AG09309 (cell line): ENCODE measurements at regions not wholly inside any gene's neighbourhood (a gene's known extent, or its start where the extent isn't known, plus 50 kb on each side); places are given as distances from the start of the nearest gene placed in this dataset.
"Not testable (repeated sequence)": the region's sequence is repeated elsewhere in the genome, so short reads cannot be mapped to it uniquely, and the experiment has no call there.

Source experiments
- DNase-seq: peaks from one replicate; pipeline ENCODE4 v3.0.0-alpha.2; 2010; ENCODE audit warnings: low read depth
- H3K4me3 ChIP-seq: 2 replicates; pipeline ENCODE4 v1.5.1; 2011; ENCODE audit warnings: mild to moderate bottlenecking, low read depth, low read length, moderate library complexity; ENCODE audit not compliant: control insufficient read depth
- TF ChIP-seq, protein P1 (sequence below): IDR thresholded peaks from 2 replicates; pipeline ENCODE4 v1.5.1; 2011; ENCODE audit warnings: mild to moderate bottlenecking, low read depth, low read length, inconsistent platforms; ENCODE audit not compliant: insufficient read depth, control insufficient read depth; ENCODE audit errors: missing control alignments

DNA sequence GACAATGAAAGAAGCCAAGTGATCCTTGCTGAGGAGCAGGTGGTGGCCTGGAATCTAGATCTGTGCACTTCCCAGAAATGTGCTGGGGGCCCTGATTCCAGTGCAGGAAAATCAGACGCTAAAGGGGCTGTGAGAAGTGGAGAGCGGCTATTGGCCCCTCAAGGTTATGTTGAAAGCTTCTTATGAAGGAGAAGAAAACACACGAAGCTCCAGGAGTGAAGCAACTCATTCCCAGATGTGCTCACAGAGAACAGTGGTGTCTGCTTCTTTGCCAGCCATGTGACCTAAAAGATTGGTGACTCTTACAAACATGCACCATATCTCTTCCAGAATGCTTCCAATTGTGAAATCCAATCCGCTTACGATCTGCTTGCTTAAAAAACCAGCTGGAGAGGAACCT is 679.3 kb upstream of the IGFBP3 start:
- no peak overlapping the region for H3K4me3 ChIP-seq
- TF ChIP-seq, protein P1, sequence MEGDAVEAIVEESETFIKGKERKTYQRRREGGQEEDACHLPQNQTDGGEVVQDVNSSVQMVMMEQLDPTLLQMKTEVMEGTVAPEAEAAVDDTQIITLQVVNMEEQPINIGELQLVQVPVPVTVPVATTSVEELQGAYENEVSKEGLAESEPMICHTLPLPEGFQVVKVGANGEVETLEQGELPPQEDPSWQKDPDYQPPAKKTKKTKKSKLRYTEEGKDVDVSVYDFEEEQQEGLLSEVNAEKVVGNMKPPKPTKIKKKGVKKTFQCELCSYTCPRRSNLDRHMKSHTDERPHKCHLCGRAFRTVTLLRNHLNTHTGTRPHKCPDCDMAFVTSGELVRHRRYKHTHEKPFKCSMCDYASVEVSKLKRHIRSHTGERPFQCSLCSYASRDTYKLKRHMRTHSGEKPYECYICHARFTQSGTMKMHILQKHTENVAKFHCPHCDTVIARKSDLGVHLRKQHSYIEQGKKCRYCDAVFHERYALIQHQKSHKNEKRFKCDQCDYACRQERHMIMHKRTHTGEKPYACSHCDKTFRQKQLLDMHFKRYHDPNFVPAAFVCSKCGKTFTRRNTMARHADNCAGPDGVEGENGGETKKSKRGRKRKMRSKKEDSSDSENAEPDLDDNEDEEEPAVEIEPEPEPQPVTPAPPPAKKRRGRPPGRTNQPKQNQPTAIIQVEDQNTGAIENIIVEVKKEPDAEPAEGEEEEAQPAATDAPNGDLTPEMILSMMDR, result no peak
- peak; percentile 77 for DNase-seq

DNA sequence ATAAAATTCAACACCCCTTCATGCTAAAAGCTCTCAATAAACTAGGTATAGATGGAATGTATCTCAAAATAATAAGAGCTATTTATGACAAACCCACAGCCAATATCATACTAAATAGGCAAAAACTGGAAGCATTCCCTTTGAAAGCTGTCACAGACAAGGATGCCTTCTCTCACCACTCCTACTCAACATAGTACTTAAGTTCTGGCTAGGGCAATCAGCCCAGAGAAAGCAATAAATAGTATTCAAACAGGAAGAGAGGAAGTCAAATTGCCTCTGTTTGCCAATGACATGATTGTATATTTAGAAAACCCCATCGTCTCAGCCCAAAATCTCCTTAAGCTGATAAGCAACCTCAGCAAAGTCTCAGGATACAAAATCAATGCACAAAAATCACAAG is 673.8 kb upstream of the IGFBP3 start:
- not testable (repeated sequence) for H3K4me3 ChIP-seq, DNase-seq

DNA sequence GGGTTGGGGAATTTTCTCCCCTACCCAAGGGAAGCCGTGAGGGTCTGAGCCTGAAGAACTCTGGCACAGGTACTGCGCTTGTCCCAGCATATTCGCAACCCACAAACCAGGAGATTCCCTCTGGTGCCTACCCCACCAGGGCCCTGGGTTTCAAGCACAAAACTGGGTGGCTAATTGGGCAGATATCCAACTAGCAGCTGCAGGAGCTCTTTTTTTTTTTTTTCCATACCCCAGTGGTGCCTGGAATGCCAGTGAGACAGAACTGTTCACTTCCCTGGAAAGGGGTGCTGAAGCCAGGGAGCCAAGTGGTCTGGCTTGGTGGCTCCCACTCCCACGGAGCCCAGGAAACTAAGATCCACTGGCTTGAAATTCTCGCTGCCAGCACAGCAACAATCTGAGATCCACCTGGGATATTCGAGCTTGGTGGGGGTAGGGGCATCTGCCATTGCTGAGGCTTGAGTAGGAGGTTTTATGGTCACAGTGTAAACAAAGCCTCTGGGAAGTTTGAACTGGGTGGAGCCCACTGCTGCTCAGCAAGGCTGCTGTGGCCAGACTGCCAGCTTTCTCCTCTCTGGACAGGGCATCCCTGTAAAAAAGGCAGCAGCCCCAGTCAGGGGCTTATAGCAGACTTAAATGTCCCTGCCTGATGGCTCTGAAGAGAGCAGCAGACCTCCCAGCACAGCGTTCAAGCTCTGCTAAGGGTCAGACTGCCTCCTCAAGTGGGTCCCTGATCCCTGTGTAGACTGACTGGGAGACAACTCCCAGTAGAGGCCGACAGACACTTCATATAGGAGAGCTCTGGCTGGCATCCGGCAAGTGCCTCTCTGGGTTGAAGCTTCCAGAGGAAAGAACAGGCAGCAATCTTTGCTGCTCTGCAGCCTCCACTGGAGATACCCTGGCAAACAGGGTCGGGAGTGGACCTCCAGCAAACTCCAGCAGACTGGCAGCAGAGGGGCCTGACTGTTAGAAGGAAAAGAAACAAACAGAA is 670.1 kb upstream of the IGFBP3 start:
- not testable (repeated sequence) for H3K4me3 ChIP-seq, DNase-seq

DNA sequence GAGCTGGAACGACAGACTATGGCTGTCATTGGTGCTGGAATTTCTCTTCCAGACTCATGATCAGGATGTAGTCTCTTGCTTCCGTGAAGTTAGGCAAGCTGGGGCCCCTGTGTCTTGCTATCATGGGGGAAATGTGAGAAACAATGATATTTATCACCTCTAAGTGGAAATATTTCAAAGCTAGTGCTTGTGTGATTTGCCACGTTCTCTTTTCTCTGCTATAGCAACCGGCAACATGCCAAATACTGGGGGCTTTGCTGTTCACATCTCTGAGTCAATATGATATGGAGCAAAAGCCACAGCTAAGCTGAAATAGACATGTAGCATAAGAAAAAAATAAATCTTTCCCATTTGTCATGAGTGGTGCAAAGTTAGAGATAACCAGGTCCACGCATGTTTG is 668.2 kb upstream of the IGFBP3 start:
- H3K4me3 ChIP-seq, result no peak overlapping the region
- TF ChIP-seq, protein P1, result no peak
- DNase-seq, result no peak

DNA sequence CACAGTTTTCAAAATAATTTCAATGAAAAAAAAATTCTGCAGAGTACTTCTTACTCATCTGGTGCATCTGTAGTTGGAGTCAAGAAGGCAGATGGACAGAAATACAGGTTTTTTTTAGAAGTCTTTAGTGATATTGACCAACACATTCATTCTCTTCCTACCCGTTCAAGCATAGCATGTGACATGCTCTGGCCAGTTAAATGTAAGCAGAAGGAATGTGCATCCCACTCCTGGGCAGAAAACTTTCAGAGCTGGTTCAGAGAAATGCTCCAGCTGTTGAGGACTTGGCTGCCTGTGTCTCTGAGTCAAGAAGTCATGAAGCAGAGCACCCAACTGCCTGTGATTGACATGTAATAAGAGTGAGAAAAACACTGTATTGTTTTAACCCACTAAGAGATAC is 665.3 kb upstream of the IGFBP3 start:
- H3K4me3 ChIP-seq, result no peak overlapping the region
- no peak for DNase-seq
- TF ChIP-seq, protein P1, result no peak

DNA sequence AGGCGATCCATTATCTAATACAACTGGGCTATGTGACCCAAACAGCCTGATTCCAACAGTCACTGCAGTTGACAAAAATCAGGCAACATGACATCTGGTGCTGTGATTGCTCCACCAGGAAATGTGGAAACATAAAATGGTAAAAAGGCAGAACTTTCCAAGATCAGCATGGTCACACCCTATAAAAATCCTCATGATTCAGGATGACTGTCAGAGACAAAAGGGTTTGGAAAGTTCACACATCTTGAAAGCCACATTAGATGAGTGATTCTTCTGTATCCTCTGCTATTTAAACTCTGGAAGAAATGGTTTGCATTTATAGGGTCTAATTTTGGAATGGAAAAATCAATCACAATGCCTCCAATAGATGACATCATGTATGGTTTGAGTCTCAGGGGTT is 662.6 kb upstream of the IGFBP3 start:
- TF ChIP-seq, protein P1, result no peak

DNA sequence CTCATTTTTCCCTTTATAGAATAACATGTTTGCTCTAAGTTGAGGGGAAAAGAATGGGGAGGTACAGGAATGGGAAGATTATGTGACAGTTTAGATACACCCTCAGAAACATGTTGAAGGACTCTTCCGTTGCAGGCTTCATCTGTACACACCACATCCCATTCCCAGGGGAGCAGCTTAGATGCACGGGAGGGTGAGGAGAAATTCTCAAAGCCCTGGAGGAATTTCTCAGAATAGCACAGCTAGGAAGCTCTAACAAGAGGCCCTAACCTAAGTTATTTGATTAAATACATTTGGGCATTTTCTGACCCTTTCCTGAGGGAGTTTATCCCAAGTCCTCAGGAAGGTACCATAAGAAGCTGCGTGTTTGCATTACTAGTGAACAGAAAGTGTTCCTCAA is 660.2 kb upstream of the IGFBP3 start:
- H3K4me3 ChIP-seq, result no peak overlapping the region
- TF ChIP-seq, protein P1, result no peak
- DNase-seq, result no peak

More for the DNA sequence above, 662.6 kb upstream of the IGFBP3 start:
- H3K4me3 ChIP-seq, result no peak overlapping the region
- DNase-seq, result peak; percentile 79
